ENCODE measurements at regions not wholly inside any gene's neighbourhood (a gene's known extent, or its start where the extent isn't known, plus 50 kb on each side); places are given as distances from the start of the nearest gene placed in this dataset.
A peak's percentile ranks its signal among the peaks of the same experiment; 100 is the strongest.

DNA sequence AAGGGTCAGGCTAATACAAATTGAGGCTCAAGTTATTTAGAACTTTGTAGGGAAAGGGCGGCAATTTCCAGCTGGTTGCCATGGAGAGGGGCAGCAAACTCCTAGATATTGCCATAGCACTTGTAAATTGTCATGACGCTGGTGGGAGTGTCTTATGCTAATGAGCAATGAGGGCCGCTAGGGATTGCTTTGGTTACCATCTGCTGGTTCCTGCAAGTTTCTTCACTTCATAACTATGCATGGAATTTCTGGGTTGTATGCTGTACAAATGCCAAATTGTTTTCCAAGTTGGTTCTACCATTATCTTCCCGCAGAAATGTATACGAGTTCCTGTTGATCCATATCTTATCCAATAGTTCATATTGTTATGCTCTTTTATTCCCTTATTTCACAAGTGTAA, 1339.4 kb downstream of the EFNB2 start:
- ATAC-seq (no peak), DNase-seq (no peak)
- POLR2A ChIA-PET: no interaction called here
- no peaks in the 10 kb centered on the region for H3K9me3 Mint-ChIP-seq
- no peak overlapping the region for H3K27ac Mint-ChIP-seq
- no peaks in the 10 kb centered on the region for H3K4me1 Mint-ChIP-seq
- peaks cover 0 to 1% (median 0%) of the 10 kb centered on the region in 5 donors for H3K27me3 Mint-ChIP-seq
- H3K36me3 Mint-ChIP-seq: no peaks in the 10 kb centered on the region
- H3K4me3 Mint-ChIP-seq: no peak overlapping the region

- DNase-seq (no peak), ATAC-seq (no peak)
- POLR2A ChIA-PET: no interaction called here
- Mint-ChIP-seq H3K4me3 (no peak overlapping the region), H3K9me3 (no peaks in the 10 kb centered on the region), H3K36me3 (no peaks in the 10 kb centered on the region), H3K27me3 (peaks cover 0 to 4% (median 0%) of the 10 kb centered on the region in 5 donors), H3K27ac (peak overlapping the region in 2 of 10 donors; percentile 5 to 40), H3K4me1 (no peaks in the 10 kb centered on the region)
Measured at GRCh38 chr13:105193026-105193425, 1342.4 kb downstream of the EFNB2 start.

DNA sequence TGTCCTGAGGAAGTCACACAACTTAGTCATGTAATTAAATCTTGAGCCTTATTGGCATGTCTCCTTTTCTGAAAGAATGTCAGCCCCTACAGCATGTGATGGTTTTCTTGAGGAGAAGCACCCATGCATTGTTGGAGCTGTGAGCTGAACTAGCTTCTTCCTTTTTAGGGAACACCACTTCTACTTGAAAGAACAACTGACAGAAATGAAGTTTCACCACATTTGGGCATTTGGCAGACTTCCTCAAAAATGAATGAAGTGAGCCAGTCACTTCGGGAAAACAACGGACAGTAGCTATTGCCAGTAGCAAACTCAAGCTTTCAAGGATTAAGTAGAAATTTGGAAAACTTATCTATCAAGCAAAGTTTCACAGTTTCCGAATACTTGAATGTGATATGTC, 1351.3 kb downstream of the EFNB2 start:
- Mint-ChIP-seq H3K36me3 (no peaks in the 10 kb centered on the region), H3K27me3 (peaks cover 0 to 4% (median 0%) of the 10 kb centered on the region in 5 donors), H3K27ac (no peak overlapping the region), H3K9me3 (no peaks in the 10 kb centered on the region), H3K4me1 (no peaks in the 10 kb centered on the region), H3K4me3 (no peak overlapping the region)
- DNase-seq: no peak
- no peak for ATAC-seq
- POLR2A ChIA-PET: no interaction called here

GRCh38 chr13:105177265-105177900, 1358.1 kb downstream of the EFNB2 start:
- ATAC-seq (no peak), DNase-seq (no peak)
- no peaks in the 10 kb centered on the region for H3K9me3 Mint-ChIP-seq
- no peaks in the 10 kb centered on the region for H3K36me3 Mint-ChIP-seq
- H3K27me3 Mint-ChIP-seq: no peaks in the 10 kb centered on the region
- H3K4me1 Mint-ChIP-seq: peaks cover 0 to 6% (median 4%) of the 10 kb centered on the region in 4 donors
- H3K27ac Mint-ChIP-seq: peak overlapping the region in 2 of 10 donors; percentile 4 to 48
- POLR2A ChIA-PET: no interaction called here
- peak overlapping the region in 1 of 10 donors; percentile 21 for H3K4me3 Mint-ChIP-seq

DNA sequence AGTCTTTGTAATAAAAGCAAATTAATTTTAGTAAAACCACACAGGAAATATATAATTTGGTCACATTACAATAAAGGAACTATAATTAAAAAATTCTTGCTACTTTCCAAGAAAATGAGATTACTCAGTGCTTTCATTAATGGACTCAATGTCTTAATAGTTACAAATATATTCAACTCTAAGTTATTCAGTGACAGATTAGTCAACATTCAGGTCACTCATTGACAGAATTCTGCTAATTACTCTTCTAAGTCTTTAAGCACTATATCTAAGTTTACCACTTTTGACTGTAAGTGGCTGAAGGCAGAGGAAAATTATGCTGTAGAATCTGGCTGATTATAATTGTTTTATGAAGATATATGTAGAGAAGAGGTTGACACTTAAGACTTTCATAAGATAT, 1365.0 kb downstream of the EFNB2 start:
- DNase-seq: no peak
- Mint-ChIP-seq H3K9me3 (peaks cover 0 to 12% (median 0%) of the 10 kb centered on the region in 9 donors), H3K4me1 (peaks cover 0 to 6% (median 2%) of the 10 kb centered on the region in 4 donors), H3K4me3 (no peak overlapping the region), H3K27me3 (peaks cover 0 to 4% (median 0%) of the 10 kb centered on the region in 5 donors), H3K27ac (no peak overlapping the region), H3K36me3 (peaks cover 0 to 5% (median 0%) of the 10 kb centered on the region in 3 donors)
- POLR2A ChIA-PET: no interaction called here
- ATAC-seq: no peak

DNA sequence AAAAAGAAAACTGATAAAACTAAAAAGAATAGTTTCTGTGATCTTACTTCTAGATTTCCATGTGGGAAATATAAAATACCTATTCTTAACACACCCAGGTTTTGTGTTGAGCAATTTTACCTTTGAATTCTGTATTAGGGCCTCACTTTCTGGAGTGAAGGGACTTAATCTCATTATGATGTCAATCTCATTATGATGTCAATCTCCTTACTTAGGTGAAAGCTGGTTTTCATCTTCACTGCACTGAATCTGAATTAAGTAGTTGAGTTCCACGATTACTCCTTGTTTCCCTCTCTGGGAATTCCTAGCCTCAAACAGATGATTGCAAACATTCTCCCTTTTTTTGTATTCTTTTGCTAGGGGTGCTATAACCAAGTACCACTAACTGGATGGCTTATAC, 1367.2 kb downstream of the EFNB2 start:
- peaks cover 0 to 5% (median 0%) of the 10 kb centered on the region in 3 donors for H3K36me3 Mint-ChIP-seq
- POLR2A ChIA-PET: no interaction called here
- no peak for ATAC-seq
- no peak overlapping the region for H3K27ac Mint-ChIP-seq
- peaks cover 0 to 6% (median 2%) of the 10 kb centered on the region in 4 donors for H3K4me1 Mint-ChIP-seq
- no peak overlapping the region for H3K4me3 Mint-ChIP-seq
- H3K27me3 Mint-ChIP-seq: peaks cover 0 to 4% (median 0%) of the 10 kb centered on the region in 5 donors
- no peak for DNase-seq
- peaks cover 0 to 12% (median 0%) of the 10 kb centered on the region in 9 donors for H3K9me3 Mint-ChIP-seq

DNA sequence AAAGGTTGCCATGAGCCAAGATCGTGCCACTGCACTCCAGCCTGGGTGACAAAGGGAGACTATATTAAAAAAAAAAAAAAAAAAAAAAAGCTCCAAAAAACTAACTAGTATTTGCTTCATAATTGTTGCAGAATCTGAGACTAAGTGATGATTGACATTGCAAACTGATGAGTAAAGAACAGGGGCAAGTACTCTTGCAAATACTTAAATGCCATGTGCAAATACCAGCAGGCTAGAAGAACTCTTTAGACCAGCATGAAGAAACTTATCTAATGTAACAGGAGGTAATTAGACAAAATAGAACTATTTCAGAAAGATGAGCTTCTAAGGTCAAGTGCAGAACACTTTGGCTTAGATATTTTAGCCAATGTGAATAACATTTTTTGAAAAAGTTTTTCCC, 1368.1 kb downstream of the EFNB2 start:
- Mint-ChIP-seq H3K9me3 (peaks cover 0 to 12% (median 0%) of the 10 kb centered on the region in 9 donors), H3K36me3 (peaks cover 0 to 5% (median 0%) of the 10 kb centered on the region in 3 donors), H3K4me1 (peaks cover 0 to 6% (median 2%) of the 10 kb centered on the region in 4 donors), H3K27me3 (peaks cover 0 to 4% (median 0%) of the 10 kb centered on the region in 5 donors), H3K4me3 (no peak overlapping the region), H3K27ac (no peak overlapping the region)
- no peak for ATAC-seq
- no peak for DNase-seq
- POLR2A ChIA-PET: no interaction called here

- no peaks in the 10 kb centered on the region for H3K36me3 Mint-ChIP-seq
- ATAC-seq: no peak
- peaks cover 0 to 4% (median 3%) of the 10 kb centered on the region in 5 donors for H3K27me3 Mint-ChIP-seq
- H3K27ac Mint-ChIP-seq: no peak overlapping the region
- H3K4me3 Mint-ChIP-seq: peak overlapping the region in 1 of 10 donors; percentile 9
- peaks cover 0 to 6% (median 2%) of the 10 kb centered on the region in 4 donors for H3K4me1 Mint-ChIP-seq
- peaks cover 0 to 3% (median 0%) of the 10 kb centered on the region in 9 donors for H3K9me3 Mint-ChIP-seq
- POLR2A ChIA-PET: no interaction called here
- DNase-seq: peak in 1 of 10 donors; percentile 28
Measured at GRCh38 chr13:105165449-105166125, 1369.9 kb downstream of the EFNB2 start.

- Mint-ChIP-seq H3K27ac (peak overlapping the region in 1 of 10 donors; percentile 24), H3K9me3 (no peaks in the 10 kb centered on the region), H3K36me3 (no peaks in the 10 kb centered on the region), H3K27me3 (peaks cover 0 to 4% (median 1%) of the 10 kb centered on the region in 5 donors), H3K4me1 (peaks cover 0 to 6% (median 0%) of the 10 kb centered on the region in 4 donors), H3K4me3 (no peak overlapping the region)
- no peak for DNase-seq
- POLR2A ChIA-PET: no interaction called here
- no peak for ATAC-seq
Measured at GRCh38 chr13:105159841-105160240, 1375.6 kb downstream of the EFNB2 start.

- Mint-ChIP-seq H3K4me1 (peaks cover 0 to 6% (median 0%) of the 10 kb centered on the region in 4 donors), H3K9me3 (no peaks in the 10 kb centered on the region), H3K4me3 (no peak overlapping the region), H3K27me3 (peaks cover 0 to 7% (median 0%) of the 10 kb centered on the region in 5 donors), H3K36me3 (no peaks in the 10 kb centered on the region), H3K27ac (no peak overlapping the region)
- ATAC-seq (no peak), DNase-seq (no peak)
- POLR2A ChIA-PET: no interaction called here
Measured at GRCh38 chr13:105153611-105154010, 1381.9 kb downstream of the EFNB2 start.

DNA sequence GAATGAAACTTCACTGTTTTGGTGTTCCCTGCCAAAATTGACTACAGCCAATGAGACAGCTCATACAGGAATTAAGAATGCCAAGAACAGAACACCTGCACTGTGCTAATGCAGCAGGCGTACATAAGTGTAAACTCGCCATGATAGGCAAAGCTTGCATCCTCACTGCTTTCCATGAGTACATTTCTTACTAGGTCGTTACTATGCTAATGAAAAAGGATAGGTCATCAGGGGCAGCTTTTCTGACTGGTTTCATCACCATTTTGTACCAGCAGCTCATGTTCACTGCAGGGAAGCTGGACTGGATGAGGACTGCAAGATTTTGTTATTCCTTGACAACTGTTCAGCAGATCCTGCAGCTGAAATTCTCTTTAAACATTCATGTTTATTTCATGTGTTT, 1383.8 kb downstream of the EFNB2 start:
- no peaks in the 10 kb centered on the region for H3K9me3 Mint-ChIP-seq
- POLR2A ChIA-PET: interaction anchor here (1.2 kb wide), 1 partner anchor 13 kb away, joined by 3 read pairs; no protein-coding TSS in a partner anchor
- no peaks in the 10 kb centered on the region for H3K36me3 Mint-ChIP-seq
- H3K4me1 Mint-ChIP-seq: no peaks in the 10 kb centered on the region
- H3K27ac Mint-ChIP-seq: no peak overlapping the region
- ATAC-seq (no peak), DNase-seq (no peak)
- H3K27me3 Mint-ChIP-seq: peaks cover 0 to 5% (median 0%) of the 10 kb centered on the region in 5 donors
- no peak overlapping the region for H3K4me3 Mint-ChIP-seq

DNA sequence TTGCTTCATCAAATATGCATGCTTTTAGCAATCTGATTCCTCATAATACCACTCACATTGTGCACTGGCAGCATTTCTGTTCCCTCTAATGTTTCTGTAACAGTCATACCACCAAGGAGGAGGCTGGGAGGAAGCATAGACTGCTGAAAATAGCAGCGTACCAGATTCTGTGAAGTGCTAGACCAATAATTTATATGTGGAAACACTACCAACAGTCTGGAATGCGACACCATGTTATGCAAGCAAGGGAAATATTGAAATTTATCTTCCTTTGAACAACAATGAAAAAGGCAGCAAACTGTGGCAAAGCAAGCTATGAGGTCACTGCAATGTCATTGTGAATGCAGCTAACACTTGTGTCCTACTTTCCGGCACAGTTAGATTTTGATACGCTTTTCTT, 1388.0 kb downstream of the EFNB2 start:
- POLR2A ChIA-PET: no interaction called here
- no peaks in the 10 kb centered on the region for H3K4me1 Mint-ChIP-seq
- no peak for ATAC-seq

DNA sequence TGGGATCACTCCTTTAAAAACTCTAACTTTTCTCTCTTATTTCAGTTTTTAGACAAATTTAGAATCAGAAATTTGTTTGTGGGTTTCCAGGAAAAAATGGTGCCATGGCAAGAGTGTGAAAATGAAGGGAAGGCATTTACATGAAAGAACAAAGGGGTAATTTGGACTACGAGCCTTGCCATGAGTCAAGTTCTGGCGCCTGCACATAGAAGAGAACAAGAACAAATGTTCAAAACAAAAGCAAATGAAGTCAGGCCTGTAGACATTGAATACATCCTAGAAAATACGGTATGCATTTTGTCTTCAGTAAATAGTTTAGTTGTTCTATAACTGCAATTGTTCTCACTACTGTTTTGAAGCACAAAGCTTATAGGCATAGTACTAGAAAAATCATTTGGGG, 1390.5 kb downstream of the EFNB2 start:
- H3K36me3 Mint-ChIP-seq: no peaks in the 10 kb centered on the region
- no peak overlapping the region for H3K4me3 Mint-ChIP-seq
- peaks cover 0 to under 1% (median 0%) of the 10 kb centered on the region in 5 donors for H3K27me3 Mint-ChIP-seq
- H3K4me1 Mint-ChIP-seq: peaks cover under 1 to 9% (median 9%) of the 10 kb centered on the region in 4 donors
- no peak for DNase-seq
- no peak for ATAC-seq
- H3K9me3 Mint-ChIP-seq: no peaks in the 10 kb centered on the region
- POLR2A ChIA-PET: no interaction called here
- H3K27ac Mint-ChIP-seq: no peak overlapping the region

More for the DNA sequence above, 1388.0 kb downstream of the EFNB2 start:
- Mint-ChIP-seq H3K9me3 (no peaks in the 10 kb centered on the region), H3K27me3 (peaks cover 0 to 5% (median 0%) of the 10 kb centered on the region in 5 donors), H3K36me3 (no peaks in the 10 kb centered on the region), H3K27ac (no peak overlapping the region), H3K4me3 (no peak overlapping the region)
- no peak for DNase-seq

Measured in naive thymus-derived CD8-positive, alpha-beta T cell (primary cell).